ENCODE measurements at regions not wholly inside any gene's neighbourhood (a gene's known extent, or its start where the extent isn't known, plus 50 kb on each side); places are given as distances from the start of the nearest gene placed in this dataset.

GRCh38 chr6:145080651-145081050 lies 654.7 kb downstream of the EPM2A start:
- TF ChIP-seq CTCF (IDR thresholded peaks at IDR 0.05), result no peak
- peaks cover 0 to 7% (median 0%) of the 10 kb centered on the region in 3 donors for H3K9me3 ChIP-seq
- no peak for DNase-seq
- H3K4me1 ChIP-seq, result no peaks in the 10 kb centered on the region
- no peak overlapping the region for H3K4me3 ChIP-seq
- H3K27me3 ChIP-seq, result no peaks in the 10 kb centered on the region
- intact Hi-C loops (cut with DNase I; ENCODE audit: low total_unique reads), result no loop called here
- H3K36me3 ChIP-seq, result no peaks in the 10 kb centered on the region
- H3K27ac ChIP-seq, result no peak overlapping the region

- intact Hi-C loops (cut with DNase I; ENCODE audit: low total_unique reads), result no loop called here
Measured at GRCh38 chr6:145081677-145082076, 653.6 kb downstream of the EPM2A start.

GRCh38 chr6:145082359-145082758 lies 653.0 kb downstream of the EPM2A start:
- DNase-seq, result no peak
- Histone ChIP-seq H3K4me3 (no peak overlapping the region), H3K9me3 (no peaks in the 10 kb centered on the region), H3K27ac (no peak overlapping the region), H3K27me3 (no peaks in the 10 kb centered on the region), H3K4me1 (no peaks in the 10 kb centered on the region), H3K36me3 (no peaks in the 10 kb centered on the region)
- no peak for TF ChIP-seq CTCF (IDR thresholded peaks at IDR 0.05)
- intact Hi-C loops (cut with DNase I; ENCODE audit: low total_unique reads), result no loop called here

More at GRCh38 chr6:145081677-145082076, 653.6 kb downstream of the EPM2A start:
- H3K9me3 ChIP-seq, result no peaks in the 10 kb centered on the region
- DNase-seq, result no peak
- no peaks in the 10 kb centered on the region for H3K4me1 ChIP-seq
- no peak overlapping the region for H3K27ac ChIP-seq
- H3K4me3 ChIP-seq, result no peak overlapping the region
- TF ChIP-seq CTCF (IDR thresholded peaks at IDR 0.05), result no peak
- H3K36me3 ChIP-seq, result no peaks in the 10 kb centered on the region
- H3K27me3 ChIP-seq, result no peaks in the 10 kb centered on the region

GRCh38 chr6:145086197-145086596 lies 649.1 kb downstream of the EPM2A start:
- Histone ChIP-seq H3K27ac (no peak overlapping the region), H3K4me1 (no peaks in the 10 kb centered on the region), H3K36me3 (no peaks in the 10 kb centered on the region), H3K4me3 (no peak overlapping the region), H3K9me3 (no peaks in the 10 kb centered on the region), H3K27me3 (no peaks in the 10 kb centered on the region)
- DNase-seq, result peak in 1 of 2 donors; percentile 64
- intact Hi-C loops (cut with DNase I; ENCODE audit: low total_unique reads), result no loop called here
- TF ChIP-seq CTCF (IDR thresholded peaks at IDR 0.05), result no peak

- intact Hi-C loops (cut with DNase I; ENCODE audit: low total_unique reads), result no loop called here
- Histone ChIP-seq H3K27ac (no peak overlapping the region), H3K9me3 (no peaks in the 10 kb centered on the region), H3K36me3 (no peaks in the 10 kb centered on the region), H3K4me3 (no peak overlapping the region), H3K4me1 (no peaks in the 10 kb centered on the region), H3K27me3 (no peaks in the 10 kb centered on the region)
- no peak for DNase-seq
- no peak for TF ChIP-seq CTCF (IDR thresholded peaks at IDR 0.05)
Measured at GRCh38 chr6:145087034-145087433, 648.3 kb downstream of the EPM2A start.

All from tibial artery (tissue), 4 donors.